ENCODE measurements at regions not wholly inside any gene's neighbourhood (a gene's known extent, or its start where the extent isn't known, plus 50 kb on each side); places are given as distances from the start of the nearest gene placed in this dataset.

GRCh38 chr6:165937564-165938358, 229.9 kb downstream of the TBXT start:
- TF ChIP-seq, protein P1, sequence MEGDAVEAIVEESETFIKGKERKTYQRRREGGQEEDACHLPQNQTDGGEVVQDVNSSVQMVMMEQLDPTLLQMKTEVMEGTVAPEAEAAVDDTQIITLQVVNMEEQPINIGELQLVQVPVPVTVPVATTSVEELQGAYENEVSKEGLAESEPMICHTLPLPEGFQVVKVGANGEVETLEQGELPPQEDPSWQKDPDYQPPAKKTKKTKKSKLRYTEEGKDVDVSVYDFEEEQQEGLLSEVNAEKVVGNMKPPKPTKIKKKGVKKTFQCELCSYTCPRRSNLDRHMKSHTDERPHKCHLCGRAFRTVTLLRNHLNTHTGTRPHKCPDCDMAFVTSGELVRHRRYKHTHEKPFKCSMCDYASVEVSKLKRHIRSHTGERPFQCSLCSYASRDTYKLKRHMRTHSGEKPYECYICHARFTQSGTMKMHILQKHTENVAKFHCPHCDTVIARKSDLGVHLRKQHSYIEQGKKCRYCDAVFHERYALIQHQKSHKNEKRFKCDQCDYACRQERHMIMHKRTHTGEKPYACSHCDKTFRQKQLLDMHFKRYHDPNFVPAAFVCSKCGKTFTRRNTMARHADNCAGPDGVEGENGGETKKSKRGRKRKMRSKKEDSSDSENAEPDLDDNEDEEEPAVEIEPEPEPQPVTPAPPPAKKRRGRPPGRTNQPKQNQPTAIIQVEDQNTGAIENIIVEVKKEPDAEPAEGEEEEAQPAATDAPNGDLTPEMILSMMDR (IDR thresholded peaks at IDR 0.05; ENCODE audit: insufficient read depth, low read length): no peak
- TF ChIP-seq POLR2AphosphoS5 (IDR thresholded peaks at IDR 0.05; ENCODE audit: low read depth): no peak
- TF ChIP-seq SPI1 (IDR thresholded peaks at IDR 0.05; ENCODE audit: borderline replicate concordance, low read depth): no peak
- TF ChIP-seq, protein P2, sequence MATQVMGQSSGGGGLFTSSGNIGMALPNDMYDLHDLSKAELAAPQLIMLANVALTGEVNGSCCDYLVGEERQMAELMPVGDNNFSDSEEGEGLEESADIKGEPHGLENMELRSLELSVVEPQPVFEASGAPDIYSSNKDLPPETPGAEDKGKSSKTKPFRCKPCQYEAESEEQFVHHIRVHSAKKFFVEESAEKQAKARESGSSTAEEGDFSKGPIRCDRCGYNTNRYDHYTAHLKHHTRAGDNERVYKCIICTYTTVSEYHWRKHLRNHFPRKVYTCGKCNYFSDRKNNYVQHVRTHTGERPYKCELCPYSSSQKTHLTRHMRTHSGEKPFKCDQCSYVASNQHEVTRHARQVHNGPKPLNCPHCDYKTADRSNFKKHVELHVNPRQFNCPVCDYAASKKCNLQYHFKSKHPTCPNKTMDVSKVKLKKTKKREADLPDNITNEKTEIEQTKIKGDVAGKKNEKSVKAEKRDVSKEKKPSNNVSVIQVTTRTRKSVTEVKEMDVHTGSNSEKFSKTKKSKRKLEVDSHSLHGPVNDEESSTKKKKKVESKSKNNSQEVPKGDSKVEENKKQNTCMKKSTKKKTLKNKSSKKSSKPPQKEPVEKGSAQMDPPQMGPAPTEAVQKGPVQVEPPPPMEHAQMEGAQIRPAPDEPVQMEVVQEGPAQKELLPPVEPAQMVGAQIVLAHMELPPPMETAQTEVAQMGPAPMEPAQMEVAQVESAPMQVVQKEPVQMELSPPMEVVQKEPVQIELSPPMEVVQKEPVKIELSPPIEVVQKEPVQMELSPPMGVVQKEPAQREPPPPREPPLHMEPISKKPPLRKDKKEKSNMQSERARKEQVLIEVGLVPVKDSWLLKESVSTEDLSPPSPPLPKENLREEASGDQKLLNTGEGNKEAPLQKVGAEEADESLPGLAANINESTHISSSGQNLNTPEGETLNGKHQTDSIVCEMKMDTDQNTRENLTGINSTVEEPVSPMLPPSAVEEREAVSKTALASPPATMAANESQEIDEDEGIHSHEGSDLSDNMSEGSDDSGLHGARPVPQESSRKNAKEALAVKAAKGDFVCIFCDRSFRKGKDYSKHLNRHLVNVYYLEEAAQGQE (IDR thresholded peaks at IDR 0.05; ENCODE audit: insufficient replicate concordance, low read depth): no peak
- TF ChIP-seq GABPA (IDR thresholded peaks at IDR 0.05; ENCODE audit: low read depth): no peak

Measured in HL-60 (cell line).